ENCODE measurements at regions not wholly inside any gene's neighbourhood (a gene's known extent, or its start where the extent isn't known, plus 50 kb on each side); places are given as distances from the start of the nearest gene placed in this dataset.

GRCh38 chr2:6664332-6665061 lies 201.2 kb downstream of the CMPK2 start:
- H3K4me2 ChIP-seq (ENCODE audit: low read length): no peak overlapping the region
- POLR2A ChIA-PET: no interaction called here
- RAD21 ChIA-PET (ENCODE audit: low non-redundant PET in 1 of 2, low total read pairs in 2 of 2, uncharacterized antibody in 2 of 2, unreplicated experiment in 2 of 2): no interaction called here
- H3K4me3 ChIP-seq (replicated peaks in 1 of 2; ENCODE audit: low read depth in 1 of 2, low read length in 2 of 2): no peak overlapping the region
- no peaks in the 10 kb centered on the region for H3K79me2 ChIP-seq (ENCODE audit: insufficient read depth, low read length)
- no peak overlapping the region for H2AFZ ChIP-seq (ENCODE audit: low read depth, low read length, poor library complexity, severe bottlenecking)
- intact Hi-C loops (cut with micrococcal nuclease): no loop called here
- no peak for ATAC-seq
- no peaks in the 10 kb centered on the region for H4K20me1 ChIP-seq (ENCODE audit: insufficient read depth)
- BruUV-seq (replicated peaks): no TSS peak
- H3K9me2 ChIP-seq (ENCODE audit: insufficient read depth): no peaks in the 10 kb centered on the region
- no peak overlapping the region for H3K27ac ChIP-seq (ENCODE audit: low read depth, low read length)
- CTCF ChIA-PET: no interaction called here
- H3K4me1 ChIP-seq (ENCODE audit: control insufficient read depth in 1 of 2, insufficient read depth in 2 of 2, low read length in 2 of 2): no peaks in the 10 kb centered on the region
- no peaks in the 10 kb centered on the region; a peak in 1 of 4 replicates for H3K9me3 ChIP-seq (ENCODE audit: control insufficient read depth in 1 of 2, insufficient read depth in 1 of 2, low read depth in 1 of 2, low read length in 2 of 2)
- no peak overlapping the region for H3K9ac ChIP-seq (ENCODE audit: low read length)
- no peak for TF ChIP-seq CTCF (IDR thresholded peaks at IDR 0.05 in 2 of 3, conservative IDR thresholded peaks at IDR 0.05 in 1 of 3; ENCODE audit: borderline replicate concordance in 1 of 3, insufficient read depth in 1 of 3, low read depth in 2 of 3, low read length in 2 of 3)
- no peak for TF ChIP-seq REST (IDR thresholded peaks at IDR 0.05; ENCODE audit: low read depth)
- TF ChIP-seq SRF (IDR thresholded peaks at IDR 0.05; ENCODE audit: low read depth): no peak
- no peak for TF ChIP-seq EGR1 (IDR thresholded peaks at IDR 0.05; ENCODE audit: low read depth)
- TF ChIP-seq ATF3 (IDR thresholded peaks at IDR 0.05): no peak
- TF ChIP-seq YY1 (IDR thresholded peaks at IDR 0.05; ENCODE audit: extremely low read depth, insufficient replicate concordance, low read depth, low read length): no peak
- no peak for TF ChIP-seq JUND (IDR thresholded peaks at IDR 0.05)
- no peak for TF ChIP-seq CBX3 (IDR thresholded peaks at IDR 0.05; ENCODE audit: low read depth)
- TF ChIP-seq FOSL1 (IDR thresholded peaks at IDR 0.05; ENCODE audit: low read depth): no peak
- no peak for TF ChIP-seq EZH2phosphoT487 (IDR thresholded peaks at IDR 0.05; ENCODE audit: borderline replicate concordance)
- TF ChIP-seq SP1 (IDR thresholded peaks at IDR 0.05; ENCODE audit: low read depth): no peak
- TF ChIP-seq RAD21 (IDR thresholded peaks at IDR 0.05; ENCODE audit: low read depth): no peak
- no peak for TF ChIP-seq ZFX (IDR thresholded peaks at IDR 0.05)
- no peak for TF ChIP-seq ELF1 (IDR thresholded peaks at IDR 0.05; ENCODE audit: borderline replicate concordance, low read depth)
- TF ChIP-seq CEBPB (IDR thresholded peaks at IDR 0.05; ENCODE audit: low read depth): no peak
- H3K27me3 ChIP-seq (ENCODE audit: insufficient read depth, low read length): no peaks in the 10 kb centered on the region
- no peaks in the 10 kb centered on the region for H3K36me3 ChIP-seq (ENCODE audit: control insufficient read depth in 1 of 2, insufficient read depth in 2 of 2, low read length in 2 of 2)
- DNase-seq (ENCODE audit: low read depth, low spot score): no peak

Measured in HCT116 (cell line).